ENCODE measurements at regions not wholly inside any gene's neighbourhood (a gene's known extent, or its start where the extent isn't known, plus 50 kb on each side); places are given as distances from the start of the nearest gene placed in this dataset.
"Not testable (repeated sequence)": the region's sequence is repeated elsewhere in the genome, so short reads cannot be mapped to it uniquely, and the experiment has no call there.

DNA sequence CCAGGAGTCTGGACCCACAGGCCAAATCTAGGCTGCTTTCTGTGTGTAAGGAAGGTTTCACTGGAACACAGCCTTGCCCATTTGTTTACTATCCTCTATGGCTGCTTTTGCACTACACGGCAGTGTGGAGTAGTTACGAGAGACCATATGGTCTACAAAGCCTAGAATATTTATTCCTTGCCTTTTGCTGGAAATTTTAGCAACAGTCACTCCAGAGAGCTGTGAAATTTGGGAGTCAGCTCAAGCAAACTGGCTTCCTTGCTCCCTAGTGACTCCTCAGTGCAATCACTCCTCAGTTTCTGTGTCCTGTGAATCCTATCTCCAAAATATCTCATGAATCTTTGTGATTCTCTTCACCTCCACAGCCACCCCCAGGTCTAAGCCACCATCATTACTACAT is 99.0 kb upstream of the CPEB2 start:
- no peak for DNase-seq

DNA sequence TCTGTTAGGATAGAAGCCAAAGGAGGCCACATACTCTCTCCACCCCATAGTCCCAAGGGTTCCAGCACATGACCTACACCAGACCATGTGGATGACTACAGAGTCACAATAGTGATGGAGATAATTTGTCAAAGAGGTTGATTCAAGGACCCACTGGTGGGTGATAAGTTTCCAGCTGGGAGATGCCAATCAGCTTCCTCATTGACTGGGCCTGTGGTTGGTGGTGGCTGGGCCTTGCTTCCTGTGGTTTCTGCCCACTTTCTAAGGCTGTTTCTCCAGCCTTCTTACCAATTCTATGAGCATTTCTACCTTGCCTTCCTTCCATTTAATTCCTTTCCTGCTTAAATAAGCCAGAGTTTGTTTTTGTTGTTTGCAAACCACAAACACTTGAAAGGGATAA is 95.5 kb upstream of the CPEB2 start:
- no peak for DNase-seq

DNA sequence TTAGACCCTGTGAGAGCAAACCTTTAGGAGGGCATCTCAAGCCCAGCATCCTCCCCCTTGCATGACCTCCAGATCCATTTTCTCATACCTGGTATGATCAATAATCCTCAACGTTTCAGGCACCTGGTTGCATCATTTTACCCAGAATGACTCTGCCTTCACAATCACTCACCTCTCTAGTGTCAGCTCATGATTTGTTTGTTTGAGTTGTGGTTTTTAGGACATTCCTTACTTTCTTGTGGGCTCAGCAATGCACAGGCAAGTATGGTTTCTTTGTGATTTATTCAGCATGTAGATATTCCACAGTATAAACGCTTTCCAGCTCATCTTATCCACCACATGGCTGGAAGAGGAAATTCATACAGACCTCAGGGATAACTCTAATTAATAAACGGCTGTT is 93.6 kb upstream of the CPEB2 start:
- DNase-seq = no peak

DNA sequence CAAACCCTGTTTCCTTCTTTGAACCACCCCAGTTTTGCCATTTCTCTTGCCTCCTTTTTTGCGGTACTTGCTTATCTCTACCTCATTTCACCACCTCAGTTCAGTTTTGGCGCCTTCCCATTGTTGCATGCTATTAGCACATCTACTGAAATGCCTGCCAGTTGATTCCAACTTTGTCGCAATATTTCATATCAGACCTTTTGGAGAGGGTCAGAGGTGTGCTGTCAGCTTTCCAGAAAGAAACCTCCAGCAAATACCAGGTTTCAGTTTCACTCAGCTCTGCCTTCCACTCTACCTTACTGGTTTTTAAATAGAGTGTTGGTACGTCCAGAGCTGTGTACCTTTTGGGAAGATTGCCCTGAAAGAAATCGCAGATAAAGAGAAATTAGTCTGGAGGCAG is 91.9 kb upstream of the CPEB2 start:
- no peak for DNase-seq

DNA sequence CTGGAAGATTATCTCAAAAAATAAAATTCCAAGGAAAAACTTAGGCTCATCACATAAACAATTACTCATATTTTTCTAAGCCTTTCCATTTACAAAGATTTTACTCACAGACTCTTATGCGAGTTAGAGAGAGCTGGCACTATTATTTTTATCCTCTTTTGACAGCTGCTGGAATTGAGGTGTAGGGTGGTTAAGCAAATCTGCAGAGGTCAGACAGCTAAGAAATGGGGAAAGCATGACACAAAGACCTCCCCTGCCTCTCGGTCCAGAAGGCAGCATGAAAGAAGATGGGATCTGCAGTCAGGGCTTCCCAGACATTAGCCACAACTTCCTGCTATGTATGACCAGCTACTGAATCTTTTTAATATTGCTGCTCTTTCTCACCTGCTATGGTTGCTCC is 89.9 kb upstream of the CPEB2 start:
- DNase-seq = no peak

DNA sequence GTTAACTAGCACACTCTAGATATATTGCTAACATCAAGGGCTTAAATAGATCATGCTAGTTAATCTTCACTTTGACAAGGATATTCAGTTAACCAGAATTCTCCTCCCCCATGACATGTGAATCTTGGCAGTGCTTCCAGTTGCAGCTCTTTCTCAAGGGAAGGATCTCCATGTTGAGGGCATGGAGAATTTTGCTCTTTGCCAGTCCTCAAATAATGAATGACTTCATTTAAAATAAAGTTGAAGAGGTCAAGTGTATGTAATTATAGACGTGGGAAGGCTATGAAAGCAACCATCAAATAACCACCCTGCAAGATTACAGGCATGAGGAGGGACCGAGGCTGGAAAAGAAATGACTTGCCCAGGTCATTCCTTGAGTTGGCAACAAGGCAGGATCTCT is 87.3 kb upstream of the CPEB2 start:
- no peak for DNase-seq

DNA sequence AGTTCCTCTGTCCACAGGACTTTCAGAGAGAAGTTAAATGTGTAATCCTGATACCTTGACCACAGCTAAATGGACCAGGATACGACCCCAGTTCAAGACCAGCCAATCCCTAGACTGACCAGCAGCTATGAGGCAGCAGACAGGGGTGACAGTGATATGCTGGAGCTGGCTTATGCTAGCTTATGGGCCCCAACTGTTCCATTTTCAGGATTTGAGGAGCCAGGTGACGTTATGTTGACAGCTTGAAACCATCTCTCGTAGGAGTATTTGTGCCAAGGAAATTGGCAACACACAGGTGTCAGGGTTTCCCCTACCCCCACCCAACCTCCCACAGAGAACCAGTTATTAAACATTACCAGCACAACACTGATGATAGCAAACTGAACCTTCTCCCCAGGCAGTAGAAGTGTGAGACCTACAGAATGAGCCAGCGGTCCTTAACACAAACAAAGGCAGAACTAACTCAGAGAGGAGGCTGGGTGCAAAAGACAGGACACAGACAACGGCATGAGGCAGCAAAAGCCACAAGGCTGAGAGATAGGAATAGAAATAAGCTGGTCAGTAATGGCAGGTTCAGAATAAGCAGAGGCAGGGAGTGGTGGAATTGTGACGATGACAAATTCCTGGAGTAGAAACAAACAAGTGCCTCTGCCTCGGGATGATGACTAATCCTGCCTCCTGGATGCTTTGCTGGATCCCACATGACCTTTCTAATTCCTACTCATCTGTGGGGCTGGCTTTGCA is 85.6 kb upstream of the CPEB2 start:
- no peak for DNase-seq

DNA sequence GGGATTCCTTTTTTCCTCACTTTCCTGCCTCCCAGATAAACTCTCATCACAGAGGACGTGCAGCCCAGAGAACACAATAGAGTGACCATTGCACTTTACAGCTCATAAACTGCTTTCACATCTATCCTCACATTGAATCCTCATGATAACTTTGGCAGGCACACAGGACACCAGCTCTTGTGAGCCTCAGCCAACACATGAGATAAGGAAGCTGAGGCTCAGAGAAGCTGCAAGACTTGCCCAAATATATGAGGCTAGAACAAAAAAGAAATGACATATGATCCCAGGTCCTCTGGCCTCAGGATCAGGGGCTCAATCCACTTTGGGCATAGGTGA is 85.0 kb upstream of the CPEB2 start:
- DNase-seq = no peak

DNA sequence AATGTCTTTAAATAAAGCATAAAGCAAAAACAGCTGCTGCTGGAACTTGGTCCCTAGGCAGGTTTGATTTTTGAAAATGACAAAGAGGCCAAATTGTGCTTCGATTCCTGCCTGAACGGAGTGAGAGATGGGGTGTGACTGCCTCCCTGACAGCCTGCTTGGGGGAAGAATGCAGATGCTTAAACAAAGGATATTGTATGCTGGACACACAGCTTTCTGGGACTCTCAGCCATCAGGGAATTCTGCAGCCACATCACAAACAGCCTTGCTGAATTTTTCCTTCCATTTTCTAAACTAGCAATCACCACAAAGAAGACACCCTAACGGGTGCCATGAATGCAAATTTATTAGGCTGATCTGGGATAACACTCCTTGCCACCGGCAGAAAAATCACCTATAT is 83.9 kb upstream of the CPEB2 start:
- no peak for DNase-seq

DNA sequence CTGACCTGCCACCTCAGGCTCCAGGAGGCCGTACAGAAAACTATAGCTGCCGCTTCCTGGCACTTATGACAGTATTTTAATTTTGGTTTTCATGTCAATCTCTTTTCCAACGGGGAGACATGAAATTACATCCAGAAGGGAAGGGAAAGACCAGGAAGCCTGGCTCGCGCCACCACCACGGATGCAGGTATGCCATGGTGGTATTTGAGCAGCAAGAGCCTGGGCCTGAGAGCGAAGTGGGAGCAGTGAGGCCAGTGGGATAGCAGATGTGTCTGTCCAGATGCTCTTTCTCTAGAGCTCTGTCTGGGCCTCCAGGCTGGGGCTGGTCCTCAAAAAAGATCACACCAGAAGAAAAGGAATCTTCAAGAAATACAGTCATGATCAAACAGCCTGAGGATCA is 82.5 kb upstream of the CPEB2 start:
- no peak for DNase-seq

DNA sequence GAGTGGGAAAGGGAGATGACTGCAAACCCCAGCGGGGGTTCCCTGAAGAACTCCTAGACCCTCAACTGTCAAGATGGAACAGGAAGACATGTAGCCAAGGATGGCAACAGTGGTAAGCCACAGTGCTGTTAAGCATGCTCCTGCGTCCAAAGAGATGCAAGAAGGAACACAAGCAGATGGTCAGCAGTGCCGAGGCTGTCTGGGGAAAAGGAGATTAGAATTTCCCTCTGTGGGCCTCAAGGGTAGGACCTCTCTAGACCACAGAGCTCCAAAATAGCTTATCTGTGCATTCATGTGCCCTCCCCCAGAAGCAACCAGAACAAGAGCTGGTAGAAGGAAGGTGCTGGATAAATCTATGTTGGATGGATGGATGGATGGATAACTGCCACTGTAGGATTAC is 82.0 kb upstream of the CPEB2 start:
- no peak for DNase-seq

DNA sequence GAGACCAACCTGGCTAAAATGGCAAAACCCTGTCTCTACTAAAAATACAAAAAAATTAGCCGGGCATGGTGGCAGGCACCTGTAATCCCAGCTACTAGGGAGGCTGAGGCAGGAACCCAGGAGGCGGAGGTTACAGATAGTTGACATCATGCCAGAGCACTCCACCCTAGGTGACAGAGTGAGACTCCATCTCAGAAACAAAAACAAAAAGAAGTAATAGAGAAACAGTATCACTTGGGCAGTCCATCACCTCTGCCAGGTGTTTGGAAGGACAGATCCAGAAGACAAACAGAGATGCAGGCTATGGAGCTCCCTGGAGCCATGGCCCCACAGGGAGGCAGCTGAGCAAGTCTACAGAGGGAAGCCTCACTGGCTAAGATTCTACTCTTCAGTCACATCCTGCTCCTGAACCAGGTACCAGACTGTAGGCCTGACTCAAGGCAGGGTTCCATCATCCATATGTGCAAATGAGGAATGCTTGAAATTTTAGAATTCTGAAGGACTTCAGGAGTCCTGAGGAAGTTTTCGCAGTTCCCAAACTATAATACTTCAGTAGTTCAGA is 81.4 kb upstream of the CPEB2 start:
- no peak for DNase-seq

DNA sequence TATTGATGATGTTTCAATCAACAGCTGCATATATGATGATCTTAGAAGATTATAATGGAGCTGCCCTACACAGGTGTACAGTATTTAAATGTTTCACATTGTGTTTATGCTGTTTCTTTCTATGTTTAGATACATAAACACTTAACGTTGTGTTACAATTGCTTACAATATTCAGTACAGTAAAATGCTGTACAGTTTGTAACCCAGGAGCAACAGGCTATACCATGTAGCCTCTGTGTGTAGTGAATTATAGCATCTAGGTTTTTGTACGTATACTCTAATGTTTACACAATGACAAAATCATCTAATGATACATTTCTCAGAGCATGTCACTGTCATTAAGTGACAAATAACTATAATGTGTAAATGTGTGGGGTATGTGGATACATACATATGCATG is 80.5 kb upstream of the CPEB2 start:
- DNase-seq = not testable (repeated sequence)

DNA sequence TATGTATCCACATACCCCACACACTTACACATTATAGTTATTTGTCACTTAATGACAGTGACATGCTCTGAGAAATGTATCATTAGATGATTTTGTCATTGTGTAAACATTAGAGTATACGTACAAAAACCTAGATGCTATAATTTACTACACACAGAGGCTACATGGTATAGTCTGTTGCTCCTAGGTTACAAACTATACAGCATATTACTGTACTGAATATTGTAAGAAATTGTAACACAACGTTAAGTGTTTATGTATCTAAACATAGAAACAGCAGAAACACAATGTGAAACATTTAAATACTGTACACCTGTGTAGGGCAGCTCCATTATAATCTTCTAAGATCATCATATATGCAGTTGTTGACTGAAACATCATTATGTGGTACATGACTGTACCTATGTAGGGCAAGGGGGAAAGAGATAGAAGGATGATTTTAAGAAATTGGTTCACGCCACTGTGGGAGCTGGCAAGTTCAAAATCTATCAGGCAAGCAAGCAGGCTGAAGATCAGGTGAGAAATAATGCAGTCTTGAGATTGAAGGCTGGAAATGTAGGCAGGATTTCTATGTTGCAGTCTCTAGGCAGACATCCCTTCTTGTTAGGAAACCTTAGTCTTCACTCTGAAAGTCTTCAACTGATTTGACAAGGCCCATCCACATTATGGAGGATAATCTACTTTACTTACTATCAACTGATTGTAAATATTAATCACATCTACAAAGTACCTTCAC is 78.0 kb upstream of the CPEB2 start:
- no peak for DNase-seq

DNA sequence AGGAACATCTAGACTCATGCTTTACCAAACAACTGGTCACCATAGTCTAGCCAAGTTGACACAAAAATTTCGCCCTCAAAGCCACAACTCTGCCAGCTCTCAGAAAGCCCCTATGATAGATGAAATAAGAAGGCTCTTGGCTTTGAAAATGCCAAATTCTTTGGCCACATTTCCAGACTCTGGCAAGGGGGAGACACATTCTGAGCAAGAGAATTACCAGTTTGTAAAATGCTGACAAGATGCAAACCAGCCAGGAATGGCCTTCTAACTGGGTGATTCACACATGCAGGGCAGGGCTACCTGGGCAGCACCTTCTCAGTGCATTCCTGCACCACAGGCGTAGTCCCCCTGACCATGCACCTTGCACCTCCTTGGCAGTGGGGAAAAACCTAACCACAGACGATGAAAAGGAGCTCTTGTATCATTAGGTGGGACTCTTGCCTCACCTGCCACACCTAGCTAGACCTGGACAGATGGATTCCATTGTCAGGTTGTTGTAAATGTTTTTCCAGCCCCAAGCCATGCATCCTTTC is 77.4 kb upstream of the CPEB2 start:
- no peak for DNase-seq

DNA sequence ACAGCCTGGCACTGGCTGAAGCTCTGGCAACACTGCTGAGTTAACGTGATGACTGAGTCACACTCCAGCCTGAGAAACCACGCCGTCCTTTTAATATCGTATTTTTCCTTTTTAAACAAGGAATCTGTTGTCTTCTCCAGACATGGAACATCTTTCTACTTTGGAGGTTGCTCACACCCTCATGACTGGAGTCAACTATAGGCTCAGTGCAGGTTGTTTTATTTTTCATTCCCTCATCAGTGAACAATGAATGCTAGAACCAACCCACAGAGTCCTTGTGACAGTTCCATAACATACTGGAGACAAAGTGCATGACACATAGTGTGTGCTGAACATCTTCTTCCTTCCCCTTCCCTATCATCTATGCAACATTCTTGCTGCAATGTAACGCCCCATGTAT is 76.8 kb upstream of the CPEB2 start:
- no peak for DNase-seq

DNA sequence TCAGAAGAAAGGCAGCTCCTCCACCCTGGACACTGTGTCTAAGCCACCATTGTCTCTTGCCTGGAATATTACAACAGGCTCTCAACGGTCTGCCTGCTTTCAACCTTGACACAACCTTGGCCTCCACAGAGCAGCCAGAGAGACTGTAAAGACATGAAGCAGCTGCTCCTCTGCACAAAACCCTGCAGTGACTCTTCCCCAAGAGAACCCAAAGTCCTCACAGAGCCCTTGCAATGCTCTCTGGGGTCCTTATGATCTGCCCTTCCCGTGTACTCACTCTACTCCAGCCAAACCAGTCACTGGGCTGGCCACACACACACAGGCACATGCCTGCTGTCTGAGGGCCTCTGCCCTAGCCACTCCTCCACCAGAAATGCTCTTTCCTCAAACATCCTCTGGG is 75.9 kb upstream of the CPEB2 start:
- no peak for DNase-seq

DNA sequence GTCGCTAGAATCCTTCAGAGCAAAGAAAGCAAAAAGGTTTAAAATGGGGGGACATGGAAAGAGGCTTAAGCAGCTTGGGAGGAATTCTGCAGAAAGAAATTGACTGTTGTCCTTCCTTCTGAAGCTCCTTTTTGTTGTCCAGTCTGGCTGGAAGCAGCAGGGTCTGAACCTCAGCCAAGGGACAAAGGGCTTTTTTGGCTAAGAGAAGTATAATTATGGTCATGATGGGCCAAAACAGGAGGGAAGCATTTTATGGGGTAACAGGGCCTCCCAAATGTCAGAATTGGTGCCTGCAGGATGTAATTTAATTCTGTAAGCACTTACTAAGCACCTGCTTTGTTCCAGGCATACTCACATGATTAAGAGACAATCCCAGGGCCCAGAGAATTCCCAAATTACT is 74.2 kb upstream of the CPEB2 start:
- DNase-seq = no peak

DNA sequence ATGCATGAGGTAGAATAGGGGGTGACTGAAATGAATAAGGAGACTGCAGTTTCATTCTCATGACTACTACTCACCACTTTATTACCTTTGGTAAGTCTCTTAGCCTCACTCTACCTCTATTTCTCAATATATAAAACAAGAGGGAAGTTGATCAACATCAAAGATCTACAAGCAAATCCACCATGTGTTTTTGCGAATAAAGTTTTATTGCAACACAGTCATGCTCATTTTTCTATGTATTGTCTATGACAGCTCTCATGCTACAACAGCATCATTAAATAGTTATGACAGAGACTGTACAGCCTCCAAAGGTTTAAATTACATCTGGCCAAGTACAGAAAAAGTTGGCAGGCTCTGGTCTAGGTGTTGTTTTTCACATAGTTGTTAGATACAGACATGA is 72.6 kb upstream of the CPEB2 start:
- DNase-seq = no peak

DNA sequence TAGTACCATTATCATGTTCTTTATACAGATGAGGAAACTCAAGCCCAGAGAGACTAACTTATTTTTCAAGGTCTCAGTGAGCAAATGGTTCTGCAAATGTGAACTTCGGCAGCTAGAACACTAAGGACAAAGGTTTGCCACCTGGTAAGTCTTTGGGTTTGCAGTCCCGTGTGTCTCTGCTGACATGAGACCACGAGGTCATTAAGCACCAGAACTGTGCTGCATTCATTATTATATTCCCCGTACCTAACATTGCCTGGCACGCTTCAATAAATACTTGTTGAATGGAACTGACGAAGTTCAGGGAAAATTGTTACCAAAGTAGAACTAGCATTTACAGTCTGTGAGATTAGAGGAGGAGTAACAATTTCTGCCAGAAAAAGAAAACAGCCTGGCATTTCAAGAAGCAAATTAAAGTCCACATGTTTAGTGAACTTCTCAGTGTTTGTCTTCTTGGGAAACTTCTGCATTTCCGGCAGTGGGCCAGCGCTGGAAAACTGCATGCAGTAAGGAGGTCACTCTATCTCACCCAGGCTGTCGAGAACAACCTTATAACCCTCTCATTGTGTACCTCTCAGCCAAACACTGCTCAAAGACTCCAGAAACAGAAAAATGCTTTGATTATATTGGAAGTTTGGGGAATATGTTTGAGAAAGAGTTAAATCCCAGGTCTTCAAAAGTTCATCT is 67.4 kb upstream of the CPEB2 start:
- no peak for DNase-seq

DNA sequence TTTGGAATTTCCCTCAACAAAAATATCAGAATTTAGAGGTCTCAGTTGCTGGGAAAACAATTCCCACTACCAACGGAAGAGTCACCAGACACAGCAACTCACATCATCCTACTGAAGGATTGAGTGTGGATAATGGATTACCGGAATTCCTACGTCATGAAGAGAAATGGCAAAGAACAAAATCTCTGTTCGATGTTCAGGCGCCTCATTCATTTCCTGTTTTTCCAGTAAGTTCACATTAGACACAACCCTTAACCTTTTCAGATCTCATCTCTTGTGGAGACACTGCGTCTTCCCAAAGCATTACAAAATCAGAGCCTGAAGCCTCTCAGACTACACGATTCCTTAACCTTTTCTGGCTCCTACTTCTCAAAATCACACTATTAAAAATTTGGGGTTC is 58.5 kb upstream of the CPEB2 start:
- DNase-seq = no peak

DNA sequence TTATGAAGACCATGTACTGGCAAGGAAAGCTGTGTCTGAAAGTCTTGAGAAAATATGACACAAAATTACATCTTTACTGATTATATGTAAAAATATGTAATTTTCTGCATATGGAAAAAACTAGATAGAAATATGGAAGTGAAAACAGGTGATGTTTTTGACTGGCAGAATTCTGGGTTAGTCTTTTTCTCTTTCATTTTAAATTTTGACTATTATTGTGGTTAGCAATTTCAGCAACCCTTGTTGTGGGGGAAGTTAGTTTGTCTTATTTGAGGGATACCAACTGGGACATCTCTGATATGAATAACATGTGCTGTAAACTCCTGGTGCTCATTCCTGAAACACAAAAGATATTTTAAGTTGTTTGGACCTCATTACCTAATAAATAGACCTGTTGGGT is 49.9 kb upstream of the CPEB2 start:
- no peak for DNase-seq

Measured in GOT3 (cell line).